ENCODE measurements at regions not wholly inside any gene's neighbourhood (a gene's known extent, or its start where the extent isn't known, plus 50 kb on each side); places are given as distances from the start of the nearest gene placed in this dataset.

DNA sequence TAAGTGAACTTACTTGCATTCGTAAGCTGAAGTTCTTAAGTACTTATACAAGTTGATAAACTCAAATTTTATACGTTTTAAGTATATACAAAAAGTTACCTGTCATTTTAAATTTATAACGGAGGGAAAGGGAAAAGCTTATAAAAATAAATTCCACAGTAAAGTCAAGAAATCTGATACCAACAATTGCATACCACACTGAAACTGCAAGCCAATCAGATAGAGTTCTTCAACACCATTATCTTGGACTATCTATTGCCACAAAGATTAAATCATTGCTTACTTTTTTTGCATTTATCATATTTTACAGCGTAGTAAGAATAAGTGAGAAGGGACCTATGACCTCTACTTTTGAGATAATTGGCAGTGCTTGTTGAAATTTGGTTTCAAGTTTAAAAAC, 386.7 kb downstream of the TFAP2A start:
- Mint-ChIP-seq H3K4me3 (ENCODE audit: low read depth, unreplicated experiment) (no peak overlapping the region), H3K9me3 (ENCODE audit: low read depth, unreplicated experiment) (no peaks in the 10 kb centered on the region), H3K36me3 (ENCODE audit: insufficient read depth, unreplicated experiment) (no peaks in the 10 kb centered on the region), H3K27me3 (ENCODE audit: unreplicated experiment) (no peaks in the 10 kb centered on the region), H3K4me1 (ENCODE audit: low read depth, unreplicated experiment) (peaks cover 7% of the 10 kb centered on the region), H3K27ac (ENCODE audit: unreplicated experiment) (no peak overlapping the region)
- no peak for DNase-seq
- TF ChIP-seq, protein P1, sequence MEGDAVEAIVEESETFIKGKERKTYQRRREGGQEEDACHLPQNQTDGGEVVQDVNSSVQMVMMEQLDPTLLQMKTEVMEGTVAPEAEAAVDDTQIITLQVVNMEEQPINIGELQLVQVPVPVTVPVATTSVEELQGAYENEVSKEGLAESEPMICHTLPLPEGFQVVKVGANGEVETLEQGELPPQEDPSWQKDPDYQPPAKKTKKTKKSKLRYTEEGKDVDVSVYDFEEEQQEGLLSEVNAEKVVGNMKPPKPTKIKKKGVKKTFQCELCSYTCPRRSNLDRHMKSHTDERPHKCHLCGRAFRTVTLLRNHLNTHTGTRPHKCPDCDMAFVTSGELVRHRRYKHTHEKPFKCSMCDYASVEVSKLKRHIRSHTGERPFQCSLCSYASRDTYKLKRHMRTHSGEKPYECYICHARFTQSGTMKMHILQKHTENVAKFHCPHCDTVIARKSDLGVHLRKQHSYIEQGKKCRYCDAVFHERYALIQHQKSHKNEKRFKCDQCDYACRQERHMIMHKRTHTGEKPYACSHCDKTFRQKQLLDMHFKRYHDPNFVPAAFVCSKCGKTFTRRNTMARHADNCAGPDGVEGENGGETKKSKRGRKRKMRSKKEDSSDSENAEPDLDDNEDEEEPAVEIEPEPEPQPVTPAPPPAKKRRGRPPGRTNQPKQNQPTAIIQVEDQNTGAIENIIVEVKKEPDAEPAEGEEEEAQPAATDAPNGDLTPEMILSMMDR (IDR thresholded peaks at IDR 0.05; ENCODE audit: unreplicated experiment): no peak
- BruUV-seq (replicated peaks): no TSS peak
- CTCF ChIA-PET: no interaction called here
- intact Hi-C loops (cut with micrococcal nuclease; ENCODE audit: unreplicated experiment): no loop called here

DNA sequence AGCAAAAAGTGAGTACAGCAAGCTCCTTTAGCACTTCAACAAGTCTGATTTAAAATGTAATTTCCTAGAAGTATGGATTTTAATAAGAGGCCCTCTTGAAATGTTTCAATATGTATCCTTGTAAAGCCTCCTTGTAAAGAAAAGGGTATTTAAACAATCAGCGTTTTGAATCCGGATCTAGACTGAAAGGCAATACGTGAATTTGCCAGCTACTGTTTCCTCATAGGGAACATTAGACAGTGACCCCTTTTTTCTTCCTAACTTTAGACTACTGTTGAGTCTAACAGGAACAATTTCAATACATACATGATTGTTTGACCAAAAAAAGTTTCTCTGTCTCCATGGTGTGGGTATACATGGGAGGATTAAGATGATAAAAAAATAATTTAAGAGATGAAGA, 395.0 kb downstream of the TFAP2A start:
- intact Hi-C loops (cut with micrococcal nuclease; ENCODE audit: unreplicated experiment): no loop called here
- no peaks in the 10 kb centered on the region for H3K27me3 Mint-ChIP-seq (ENCODE audit: unreplicated experiment)
- BruUV-seq (replicated peaks): no TSS peak
- H3K4me1 Mint-ChIP-seq (ENCODE audit: low read depth, unreplicated experiment): no peaks in the 10 kb centered on the region
- H3K27ac Mint-ChIP-seq (ENCODE audit: unreplicated experiment): no peak overlapping the region
- H3K4me3 Mint-ChIP-seq (ENCODE audit: low read depth, unreplicated experiment): no peak overlapping the region
- H3K36me3 Mint-ChIP-seq (ENCODE audit: insufficient read depth, unreplicated experiment): no peaks in the 10 kb centered on the region
- TF ChIP-seq, protein P1 (IDR thresholded peaks at IDR 0.05; ENCODE audit: unreplicated experiment): no peak
- CTCF ChIA-PET: no interaction called here
- H3K9me3 Mint-ChIP-seq (ENCODE audit: low read depth, unreplicated experiment): peaks cover 11% of the 10 kb centered on the region
- DNase-seq: no peak

DNA sequence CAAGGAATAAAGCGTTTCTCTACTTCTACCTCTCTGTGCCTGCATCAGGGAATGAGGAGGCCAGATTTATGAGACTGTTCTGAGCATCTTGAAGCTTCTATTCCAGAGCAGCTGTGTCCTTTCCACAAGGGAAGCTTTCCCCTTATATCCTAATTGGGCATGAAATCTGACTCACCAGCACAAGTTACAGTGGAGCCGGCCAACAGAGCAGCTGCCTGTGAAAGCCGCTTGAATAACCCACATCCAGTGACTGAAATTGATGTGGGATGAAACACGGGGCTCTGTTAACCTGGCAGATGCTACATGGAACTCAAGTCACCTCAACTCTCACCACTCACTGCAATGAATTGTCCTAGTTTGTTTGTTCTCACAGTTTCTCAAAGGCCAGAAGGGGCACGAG, 400.3 kb downstream of the TFAP2A start:
- Mint-ChIP-seq H3K36me3 (ENCODE audit: insufficient read depth, unreplicated experiment) (no peaks in the 10 kb centered on the region), H3K9me3 (ENCODE audit: low read depth, unreplicated experiment) (no peaks in the 10 kb centered on the region), H3K4me1 (ENCODE audit: low read depth, unreplicated experiment) (no peaks in the 10 kb centered on the region), H3K27ac (ENCODE audit: unreplicated experiment) (no peak overlapping the region), H3K27me3 (ENCODE audit: unreplicated experiment) (no peaks in the 10 kb centered on the region), H3K4me3 (ENCODE audit: low read depth, unreplicated experiment) (no peak overlapping the region)
- CTCF ChIA-PET: no interaction called here
- intact Hi-C loops (cut with micrococcal nuclease; ENCODE audit: unreplicated experiment): no loop called here
- TF ChIP-seq, protein P1 (IDR thresholded peaks at IDR 0.05; ENCODE audit: unreplicated experiment): no peak
- BruUV-seq (replicated peaks): no TSS peak
- no peak for DNase-seq

DNA sequence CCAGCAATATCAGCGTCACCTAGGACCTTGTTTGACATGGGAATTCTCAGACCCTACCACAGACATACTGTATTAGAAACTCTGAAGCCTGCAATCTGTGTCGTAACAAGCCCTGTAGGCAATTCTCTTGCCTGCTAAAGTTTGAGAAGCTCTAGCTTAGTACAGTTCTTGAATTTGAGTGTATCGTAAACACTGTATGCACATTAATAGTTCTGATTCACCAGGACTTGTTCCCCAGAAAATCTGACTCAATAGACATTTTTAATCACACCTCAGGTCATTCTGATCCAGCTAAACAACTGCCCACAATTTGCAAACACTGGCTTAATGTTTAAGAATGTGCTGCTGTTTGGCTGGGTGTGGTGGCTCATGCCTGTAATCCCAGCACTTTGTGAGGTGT, 414.3 kb downstream of the TFAP2A start:
- no TSS peak for BruUV-seq (replicated peaks)
- Mint-ChIP-seq H3K4me1 (ENCODE audit: low read depth, unreplicated experiment) (no peaks in the 10 kb centered on the region), H3K9me3 (ENCODE audit: low read depth, unreplicated experiment) (no peaks in the 10 kb centered on the region), H3K27me3 (ENCODE audit: unreplicated experiment) (no peaks in the 10 kb centered on the region), H3K27ac (ENCODE audit: unreplicated experiment) (no peak overlapping the region), H3K4me3 (ENCODE audit: low read depth, unreplicated experiment) (no peak overlapping the region), H3K36me3 (ENCODE audit: insufficient read depth, unreplicated experiment) (no peaks in the 10 kb centered on the region)
- TF ChIP-seq, protein P1 (IDR thresholded peaks at IDR 0.05; ENCODE audit: unreplicated experiment): no peak
- CTCF ChIA-PET: interaction anchor here (0.7 kb wide), 1 partner anchor 59 kb away, joined by 10 read pairs; no protein-coding TSS in a partner anchor
- no peak for DNase-seq
- intact Hi-C loops (cut with micrococcal nuclease; ENCODE audit: unreplicated experiment): no loop called here

DNA sequence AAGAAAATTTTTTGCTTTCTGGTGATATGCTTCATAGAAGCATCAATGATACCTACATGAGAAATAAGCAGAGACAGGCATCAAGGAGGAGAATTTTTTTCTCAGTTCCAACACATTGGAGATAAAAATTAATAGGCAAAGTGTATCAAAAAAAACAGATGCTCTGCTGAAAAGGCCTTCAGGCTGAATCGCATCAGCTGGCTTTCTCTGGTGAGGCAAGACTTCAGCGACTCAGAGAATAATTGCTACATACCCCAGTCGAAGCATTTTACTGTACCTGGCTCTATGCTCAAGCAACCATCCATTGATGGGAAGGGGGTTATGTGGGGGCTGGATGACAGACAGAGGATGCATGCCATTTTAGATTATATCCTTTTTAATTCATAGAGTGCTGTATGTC, 415.1 kb downstream of the TFAP2A start:
- H3K36me3 Mint-ChIP-seq (ENCODE audit: insufficient read depth, unreplicated experiment): no peaks in the 10 kb centered on the region
- no peaks in the 10 kb centered on the region for H3K27me3 Mint-ChIP-seq (ENCODE audit: unreplicated experiment)
- no peaks in the 10 kb centered on the region for H3K9me3 Mint-ChIP-seq (ENCODE audit: low read depth, unreplicated experiment)
- no peak for DNase-seq
- no peaks in the 10 kb centered on the region for H3K4me1 Mint-ChIP-seq (ENCODE audit: low read depth, unreplicated experiment)
- no TSS peak for BruUV-seq (replicated peaks)
- TF ChIP-seq, protein P1 (IDR thresholded peaks at IDR 0.05; ENCODE audit: unreplicated experiment): no peak
- no peak overlapping the region for H3K27ac Mint-ChIP-seq (ENCODE audit: unreplicated experiment)
- H3K4me3 Mint-ChIP-seq (ENCODE audit: low read depth, unreplicated experiment): no peak overlapping the region
- intact Hi-C loops (cut with micrococcal nuclease; ENCODE audit: unreplicated experiment): no loop called here
- CTCF ChIA-PET: no interaction called here
